ENCODE measurements at regions not wholly inside any gene's neighbourhood (a gene's known extent, or its start where the extent isn't known, plus 50 kb on each side); places are given as distances from the start of the nearest gene placed in this dataset.

- no peak for DNase-seq
Observed at GRCh38 chr5:158287643-158288271, 428.8 kb upstream of the CLINT1 start.

DNA sequence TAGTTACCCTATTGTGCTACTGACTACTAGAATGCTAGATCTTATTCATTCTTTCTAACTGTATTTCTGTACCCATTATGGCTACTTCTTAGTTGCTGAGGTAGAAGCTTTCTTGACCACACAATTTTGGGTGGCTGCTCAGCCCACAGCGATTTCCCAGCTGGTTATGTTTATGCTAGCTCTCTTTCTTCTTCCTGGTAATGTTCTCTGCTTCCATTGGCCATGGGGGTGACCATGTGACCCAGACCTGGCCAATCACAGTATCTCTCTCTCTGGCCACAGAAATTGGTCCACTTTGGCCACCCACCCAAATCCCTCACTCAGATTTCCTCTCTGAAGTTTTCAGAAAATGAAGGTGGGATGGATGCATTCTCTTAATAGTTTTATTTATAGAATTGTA lies 427.9 kb upstream of the CLINT1 start:
- DNase-seq, result no peak

DNA sequence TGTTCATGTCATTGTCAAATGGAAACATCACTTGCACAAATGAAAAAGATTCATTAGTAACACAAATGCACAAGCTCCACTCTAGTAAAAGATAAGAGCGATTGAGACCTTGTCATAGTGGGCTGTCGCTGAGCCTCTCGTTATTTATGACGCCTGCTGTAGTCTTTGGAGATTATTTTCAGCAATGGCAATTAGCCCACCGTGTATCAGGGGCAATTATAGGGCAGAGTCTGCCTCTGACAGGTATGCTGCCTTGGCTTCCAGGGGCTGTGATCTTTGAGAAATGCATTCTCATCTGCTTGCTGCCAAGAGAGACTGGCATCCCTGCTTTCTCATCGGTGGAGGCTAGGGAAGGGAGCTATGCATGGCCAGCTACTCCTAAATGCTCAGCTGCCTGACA lies 426.8 kb upstream of the CLINT1 start:
- DNase-seq, result no peak

DNA sequence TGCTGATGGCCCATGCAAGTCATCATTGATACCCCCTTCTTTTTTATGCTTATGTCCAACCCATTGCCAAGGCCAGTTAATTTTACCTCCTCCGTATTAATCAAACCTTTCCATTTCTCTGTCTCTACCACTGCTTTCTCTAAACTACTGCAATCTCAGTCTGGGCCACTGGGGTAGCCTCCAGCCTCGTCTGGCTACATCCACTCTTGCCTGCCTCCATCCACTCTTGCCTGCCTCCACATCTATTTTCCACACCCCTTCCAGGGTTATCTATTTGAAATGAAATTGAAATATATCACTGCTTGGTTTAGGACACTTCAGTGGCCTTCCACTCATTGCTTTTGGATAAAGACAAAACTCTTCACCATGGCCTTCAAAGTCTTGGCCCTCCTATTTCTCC lies 425.3 kb upstream of the CLINT1 start:
- no peak for DNase-seq

DNA sequence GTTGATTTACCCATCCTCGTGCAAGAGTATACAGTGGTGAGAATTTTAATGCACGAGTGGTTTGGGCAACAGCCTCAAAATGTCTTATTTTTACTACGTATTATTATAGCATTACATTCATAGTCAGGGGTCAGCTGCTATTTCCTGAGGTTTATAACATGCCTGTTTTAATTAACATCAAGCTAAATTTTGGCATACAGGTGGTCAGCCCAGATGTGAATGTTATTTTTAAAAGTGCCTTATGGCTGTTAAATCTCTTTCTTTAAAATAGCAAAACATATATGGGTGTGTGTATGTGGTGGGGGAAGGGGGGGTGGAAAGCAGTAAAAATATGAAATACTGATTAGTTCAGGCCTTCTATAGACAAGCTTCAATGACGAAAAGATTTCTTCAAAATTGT lies 424.5 kb upstream of the CLINT1 start:
- no peak for DNase-seq

DNA sequence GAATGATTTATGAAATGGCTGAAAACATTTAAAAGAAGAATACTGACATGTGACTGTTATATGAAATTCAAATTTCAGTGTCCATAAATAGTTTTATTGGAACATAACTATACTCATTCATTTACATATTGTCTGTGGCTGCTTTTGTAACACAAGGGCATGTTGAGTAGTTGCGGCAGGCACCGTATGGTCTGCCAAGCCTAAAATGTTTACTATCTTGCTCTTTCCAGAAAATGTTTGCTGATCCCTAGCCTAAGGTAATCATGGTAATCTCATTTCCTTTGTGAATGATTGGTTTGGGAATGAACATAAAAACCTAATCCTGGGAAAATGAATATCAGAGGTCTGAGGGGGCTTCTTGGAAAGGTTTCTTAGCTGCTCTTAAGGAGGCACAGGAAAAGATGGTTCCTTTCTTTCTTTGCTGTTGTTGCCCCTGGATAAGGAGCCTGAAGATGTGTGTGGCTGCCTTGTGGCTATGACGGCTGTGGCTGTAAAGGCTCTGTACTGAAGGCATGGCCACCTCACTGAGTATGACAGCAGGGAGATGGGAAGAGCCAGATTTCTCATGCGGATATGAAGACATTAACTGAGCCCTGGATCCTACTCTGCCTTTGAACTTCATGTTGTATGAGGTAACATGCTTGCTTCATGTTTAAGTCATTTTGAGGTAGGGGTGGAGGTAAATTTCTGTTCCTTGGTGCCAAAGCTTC lies 419.4 kb upstream of the CLINT1 start:
- DNase-seq, result no peak

DNA sequence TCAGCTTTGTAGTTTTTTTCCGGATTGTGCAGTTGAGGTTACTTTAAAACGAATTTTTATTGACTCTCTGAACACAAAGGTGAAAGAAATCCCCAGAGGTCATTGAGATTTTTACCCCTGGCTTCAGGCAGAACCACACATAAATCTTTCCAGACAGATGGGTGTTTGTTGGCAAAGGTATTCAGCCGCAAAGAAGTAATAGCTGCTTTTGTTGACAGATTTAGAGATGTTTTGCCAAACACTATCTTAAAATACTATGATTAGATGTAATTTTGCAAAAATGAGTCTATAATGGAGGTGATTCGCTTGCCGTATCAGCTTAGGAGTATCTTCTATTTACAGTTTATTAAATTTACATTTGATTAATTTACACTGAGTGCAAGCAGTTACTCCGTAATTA lies 418.3 kb upstream of the CLINT1 start:
- no peak for DNase-seq

GRCh38 chr5:158276692-158277091 lies 417.7 kb upstream of the CLINT1 start:
- no peak for DNase-seq

DNA sequence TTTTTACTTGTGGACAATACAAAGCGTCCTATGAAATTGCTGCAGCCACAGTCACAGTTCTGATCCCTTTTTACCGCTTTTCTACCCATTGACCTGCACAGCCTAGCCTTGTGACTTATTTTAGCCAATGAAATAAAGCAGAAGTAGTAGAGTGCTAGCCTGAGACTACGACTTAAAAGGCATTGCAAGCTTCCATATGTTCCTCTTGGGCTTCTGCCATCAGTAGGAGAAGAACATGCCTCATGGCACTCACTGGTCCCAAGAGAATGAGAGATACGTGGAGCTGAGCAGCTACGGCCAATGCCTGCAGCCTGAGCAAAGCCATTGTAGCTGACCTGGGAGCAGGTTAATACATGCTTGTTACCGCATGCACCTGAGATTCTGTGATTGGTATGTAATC lies 416.6 kb upstream of the CLINT1 start:
- DNase-seq, result no peak

- no peak for DNase-seq
Observed at GRCh38 chr5:158273035-158273434, 414.1 kb upstream of the CLINT1 start.

DNA sequence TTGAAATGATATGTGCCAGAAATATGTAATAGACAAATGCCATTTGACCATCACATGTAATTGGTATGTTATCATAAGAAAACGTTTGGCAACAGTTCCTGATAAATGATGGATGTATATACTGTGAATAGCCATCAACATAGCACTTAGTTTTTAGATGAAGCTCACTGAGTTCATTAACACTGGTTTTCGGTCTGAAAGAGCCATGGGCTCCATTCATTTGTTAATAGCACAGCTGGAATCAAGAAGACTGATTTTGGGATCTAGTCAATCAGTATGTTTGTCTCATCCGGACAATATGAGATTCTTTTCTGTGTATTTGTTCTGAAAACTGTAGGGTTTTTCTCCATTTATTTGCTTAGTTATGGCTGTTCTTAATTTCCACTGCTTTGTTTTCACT lies 413.5 kb upstream of the CLINT1 start:
- no peak for DNase-seq

DNA sequence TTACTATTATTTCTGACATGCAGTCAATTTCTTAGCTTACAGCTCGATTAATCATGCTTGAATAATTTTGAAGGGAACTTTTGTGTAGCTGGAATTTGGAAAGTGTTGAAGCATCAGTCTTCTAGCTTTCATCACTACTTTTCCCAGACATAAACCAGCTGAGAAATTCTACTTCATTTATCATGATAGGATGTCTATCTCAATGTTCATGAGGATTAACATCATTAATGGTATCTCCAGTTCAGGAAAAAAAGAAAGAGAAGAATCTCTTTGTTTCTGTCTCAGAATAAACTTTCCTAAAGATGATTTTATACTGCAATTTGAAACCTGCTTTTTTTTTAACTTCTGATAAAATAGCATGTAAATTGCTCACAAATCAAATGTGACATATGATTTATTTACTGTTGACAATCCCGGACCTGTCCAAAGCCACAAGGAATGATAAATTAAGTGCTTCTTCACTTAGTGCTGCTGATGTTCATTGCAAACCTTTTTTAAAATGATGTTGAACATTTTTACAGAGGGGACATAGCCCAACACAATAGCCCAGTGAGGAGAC lies 412.1 kb upstream of the CLINT1 start:
- DNase-seq, result no peak

DNA sequence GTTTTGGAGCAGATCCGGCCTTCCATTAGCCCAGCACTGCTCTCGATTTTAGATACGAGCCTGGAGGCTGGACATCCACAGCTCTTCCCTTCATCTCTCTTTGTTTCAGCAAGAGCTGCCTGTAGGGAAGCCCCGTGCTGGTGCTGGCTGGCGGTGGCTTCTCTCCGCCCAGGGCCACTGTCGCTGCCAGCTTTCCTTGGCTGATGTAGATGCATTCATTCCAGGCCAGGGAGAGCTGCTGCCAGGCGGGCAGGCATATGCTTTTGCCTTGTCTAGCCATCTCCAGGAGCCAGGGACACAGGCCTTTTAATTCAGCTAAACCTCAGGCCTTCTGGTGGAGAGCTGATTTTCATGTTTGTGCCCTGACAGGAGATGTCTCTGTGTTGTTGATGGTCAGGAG lies 409.3 kb upstream of the CLINT1 start:
- DNase-seq, result no peak

DNA sequence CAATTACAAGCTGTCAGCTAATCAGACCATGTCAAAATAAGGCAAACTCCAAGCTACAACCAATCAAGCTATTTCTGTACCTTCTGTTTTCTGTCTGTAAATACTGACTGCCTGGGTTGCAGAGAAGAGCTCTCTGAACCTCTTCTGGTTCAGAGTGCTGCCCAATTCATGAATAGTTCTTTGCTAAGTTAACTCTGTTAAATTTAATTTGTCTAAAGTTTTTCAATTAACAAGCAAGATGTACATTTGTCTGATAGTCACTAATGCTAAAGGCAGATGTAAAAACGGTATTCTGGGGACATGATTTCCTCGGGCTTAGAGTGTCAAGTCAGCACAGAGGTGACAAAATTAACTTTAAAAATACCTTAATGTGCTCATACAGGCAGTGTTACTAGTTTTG lies 408.3 kb upstream of the CLINT1 start:
- no peak for DNase-seq

- DNase-seq, result no peak
Observed at GRCh38 chr5:158265931-158266700, 407.2 kb upstream of the CLINT1 start.

- DNase-seq, result peak; percentile 35
Observed at GRCh38 chr5:158265346-158265745, 406.4 kb upstream of the CLINT1 start.

GRCh38 chr5:158264264-158264663 lies 405.3 kb upstream of the CLINT1 start:
- DNase-seq, result no peak

DNA sequence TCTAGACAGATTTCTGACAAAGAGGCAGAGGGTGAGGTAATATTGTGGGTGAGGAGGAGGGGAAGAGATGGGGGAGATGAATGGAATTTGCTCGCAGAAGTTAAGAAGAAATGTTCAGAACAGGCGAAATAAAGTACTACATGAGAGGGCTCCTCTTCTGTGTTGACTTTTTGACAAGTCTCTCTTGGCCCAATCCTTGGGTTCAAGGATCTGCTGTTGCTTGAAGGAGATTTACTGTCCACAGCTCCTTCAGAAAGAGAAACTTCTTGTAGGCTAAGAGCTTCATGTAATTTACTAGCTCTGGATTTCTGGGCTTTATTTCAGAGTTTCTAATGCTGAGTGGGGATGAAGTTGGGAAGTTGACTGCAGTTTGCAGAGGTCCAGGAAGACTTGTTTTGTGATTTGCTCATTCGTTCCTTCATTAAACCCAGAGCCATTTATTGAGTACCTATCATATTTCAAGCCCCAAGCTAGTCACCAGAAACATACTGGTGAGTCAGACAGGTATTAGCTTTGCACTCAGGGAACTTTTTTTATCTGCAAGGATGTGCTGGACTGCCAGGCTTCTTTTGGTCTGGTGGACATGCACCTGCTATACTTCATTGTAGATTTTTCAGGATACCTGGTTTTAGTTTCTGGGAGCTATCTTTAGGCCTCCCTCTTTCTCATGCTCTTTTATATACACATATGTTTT lies 402.9 kb upstream of the CLINT1 start:
- no peak for DNase-seq

GRCh38 chr5:158256096-158256495 lies 397.2 kb upstream of the CLINT1 start:
- DNase-seq, result peak; percentile 16

DNA sequence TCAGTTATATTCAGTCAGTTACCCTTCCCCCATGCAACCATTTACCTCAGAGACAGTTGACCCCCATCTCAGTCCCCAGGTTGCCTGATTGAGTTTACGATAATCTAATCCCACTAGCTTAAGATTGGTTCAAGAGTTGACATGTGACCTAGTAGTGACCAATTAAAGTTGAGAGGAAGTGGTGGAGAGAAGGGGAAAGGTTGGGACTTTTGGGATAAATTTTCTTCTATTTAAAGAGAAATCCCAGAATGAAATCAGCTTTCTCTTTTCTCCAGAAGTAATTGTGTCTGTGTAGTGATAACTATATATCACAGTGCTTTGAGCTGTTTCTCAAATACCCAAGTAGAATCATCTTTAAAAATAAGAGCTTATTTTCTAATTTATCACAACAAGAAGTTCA lies 396.7 kb upstream of the CLINT1 start:
- DNase-seq, result peak; percentile 6

DNA sequence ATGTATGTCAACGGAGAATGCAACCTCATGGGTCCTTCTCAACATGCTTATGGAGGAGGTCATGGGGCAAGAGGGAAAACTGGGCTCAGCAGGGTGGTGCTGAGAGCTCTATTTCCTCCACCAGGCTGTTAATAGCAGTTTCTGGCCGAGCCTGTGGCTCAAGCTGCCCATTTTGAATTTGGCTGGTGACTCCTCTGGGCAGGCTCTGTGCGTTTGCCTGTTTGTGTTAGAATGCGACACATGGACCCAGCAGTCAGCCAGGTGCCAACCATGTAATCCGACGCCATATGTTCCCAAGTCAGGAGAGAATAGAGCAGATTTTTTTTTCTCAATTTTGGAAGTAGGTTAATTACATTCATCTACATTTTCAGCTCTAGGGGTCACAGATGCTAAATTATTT lies 387.7 kb upstream of the CLINT1 start:
- no peak for DNase-seq

DNA sequence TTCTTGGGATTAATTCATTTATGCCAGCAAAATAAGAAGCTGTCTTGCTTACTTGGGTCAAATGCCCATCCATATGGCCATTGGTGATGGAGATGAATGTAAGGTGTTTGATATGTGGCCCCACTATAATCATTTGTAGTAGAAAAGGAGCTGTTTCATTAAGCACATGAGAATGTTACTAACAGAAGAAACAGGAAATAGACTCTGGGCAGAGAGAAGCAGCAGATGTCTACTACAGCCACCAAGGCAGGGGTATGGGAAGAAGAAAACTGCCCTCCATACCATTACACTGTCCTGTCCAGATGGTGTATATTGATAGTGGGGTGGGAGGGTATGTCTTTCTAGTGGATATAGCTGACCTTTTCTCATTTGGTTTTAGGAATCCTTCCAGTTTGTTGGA lies 386.6 kb upstream of the CLINT1 start:
- no peak for DNase-seq

DNA sequence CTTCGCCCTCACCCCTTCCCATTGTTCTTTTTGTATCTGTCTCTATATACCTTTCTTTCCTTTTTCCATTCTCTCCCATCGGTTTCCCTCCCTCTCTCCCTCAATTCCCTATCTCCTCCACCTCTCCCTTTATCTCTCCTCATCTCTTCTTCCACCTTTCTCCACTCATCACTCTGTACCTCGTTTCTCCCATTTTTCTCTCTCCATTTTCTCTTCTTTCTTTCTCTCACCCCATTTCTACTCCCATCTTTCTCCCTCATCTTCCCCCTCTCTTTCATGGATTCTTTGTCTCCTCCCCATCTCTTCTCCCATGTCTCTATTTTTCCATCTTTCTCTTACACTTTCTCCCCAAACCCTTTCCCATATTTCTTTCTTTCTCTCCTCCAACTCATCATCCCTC lies 385.9 kb upstream of the CLINT1 start:
- DNase-seq, result no peak

Data from suppressor macrophage treated with lipopolysaccharide for 4 hours (primary cell).